K562 (cell line): ENCODE measurements at regions not wholly inside any gene's neighbourhood (a gene's known extent, or its start where the extent isn't known, plus 50 kb on each side); places are given as distances from the start of the nearest gene placed in this dataset.

Source experiments
- BCL6 ChIP-seq: fragments of 250-450 bp; sonication (Bioruptor Pico); IDR thresholded peaks from 2 replicates; pipeline ENCODE4 v1.4.0; 2020
- CCAR2 ChIP-seq: fragments of 200-400 bp; formaldehyde crosslinking; IDR thresholded peaks from 2 replicates; pipeline ENCODE4 v1.6.1; 2017; ENCODE audit warnings: mild to moderate bottlenecking, low read depth, low read length
- CREB5 ChIP-seq: fragments of 250-450 bp; sonication (Bioruptor Pico); IDR thresholded peaks from 2 replicates; pipeline ENCODE4 v1.5.0; 2020; ENCODE audit warnings: mild to moderate bottlenecking
- CXXC5 ChIP-seq: fragments of 250-450 bp; sonication (Bioruptor Pico); IDR thresholded peaks from 2 replicates; pipeline ENCODE4 v1.8.0; 2022; ENCODE audit warnings: inconsistent platforms, mild to moderate bottlenecking, moderate library complexity
- EP400 ChIP-seq: fragments of 450-650 bp; IDR thresholded peaks from 2 replicates; pipeline ENCODE4 v1.6.1; 2017; ENCODE audit warnings: antibody characterized with exemption, mild to moderate bottlenecking, moderate library complexity
- GABPA ChIP-seq: fragments of 200-800 bp; sonication (Bioruptor generic); conservative IDR thresholded peaks from 2 replicates; pipeline ENCODE4 v1.6.1; 2016; ENCODE audit warnings: low read depth, missing genetic modification characterization, missing compliant biosample characterization
- GATAD2B ChIP-seq: fragments of 450-650 bp; IDR thresholded peaks from 2 replicates; pipeline ENCODE4 v1.6.1; 2017; ENCODE audit warnings: mild to moderate bottlenecking, borderline replicate concordance
- KLF13 ChIP-seq: fragments of 450-650 bp; IDR thresholded peaks from 2 replicates; pipeline ENCODE4 v1.6.1; 2016; ENCODE audit warnings: missing genetic modification characterization, low read depth, mild to moderate bottlenecking, missing compliant biosample characterization, moderate library complexity, borderline replicate concordance
- LARP7 ChIP-seq: fragments of 450-650 bp; IDR thresholded peaks from 2 replicates; pipeline ENCODE4 v1.6.1; 2016
- MAX ChIP-seq: sonication (generic); formaldehyde crosslinking; IDR thresholded peaks from 2 replicates; pipeline ENCODE4 v1.9.0; 2022; ENCODE audit warnings: mild to moderate bottlenecking, missing genetic modification reagents
- NKRF ChIP-seq: fragments of 450-650 bp; IDR thresholded peaks from 2 replicates; pipeline ENCODE4 v1.6.1; 2016; ENCODE audit warnings: borderline replicate concordance
- POLR2A ChIP-seq: fragments of 450-650 bp; conservative IDR thresholded peaks from 2 replicates; pipeline ENCODE4 v1.6.1; 2016
- POLR2AphosphoS5 ChIP-seq: IDR thresholded peaks from 2 replicates; pipeline ENCODE4 v1.6.1; 2011; ENCODE audit warnings: mild to moderate bottlenecking, low read depth, low read length, moderate library complexity; ENCODE audit not compliant: control insufficient read depth, insufficient read depth
- RBM15 ChIP-seq: fragments of 200-400 bp; formaldehyde crosslinking; IDR thresholded peaks from 2 replicates; pipeline ENCODE4 v1.6.1; 2018; ENCODE audit warnings: mild to moderate bottlenecking, low read length, moderate library complexity; ENCODE audit not compliant: insufficient read depth
- SIN3A ChIP-seq, 2 experiments: fragments of 150-350 bp in 1 of 2; IDR thresholded peaks; 2 replicates each; pipeline ENCODE4 v1.6.1; 2011 to 2016; ENCODE audit warnings: borderline replicate concordance in 2 of 2, low read depth in 2 of 2, low read length in 2 of 2, mild to moderate bottlenecking in 2 of 2, moderate library complexity in 2 of 2; ENCODE audit not compliant: control insufficient read depth in 1 of 2
- SMARCA5 ChIP-seq: fragments of 450-650 bp; IDR thresholded peaks from 2 replicates; pipeline ENCODE4 v1.6.1; 2016
- ZBTB33 ChIP-seq: sonication (generic); formaldehyde crosslinking; IDR thresholded peaks from 2 replicates; pipeline ENCODE4 v1.8.1; 2023; ENCODE audit warnings: mild to moderate bottlenecking, missing genetic modification reagents
- ZNF12 ChIP-seq: sonication (generic); formaldehyde crosslinking; IDR thresholded peaks from 2 replicates; pipeline ENCODE4 v1.4.0; 2020; ENCODE audit warnings: mild to moderate bottlenecking, missing genetic modification reagents
- ZNF134 ChIP-seq: fragments of 250-450 bp; sonication (Bioruptor Pico); conservative IDR thresholded peaks from 2 replicates; pipeline ENCODE4 v1.4.0; 2020
- ZNF76 ChIP-seq: fragments of 250-450 bp; sonication (Bioruptor Pico); IDR thresholded peaks from 2 replicates; pipeline ENCODE4 v1.4.0; 2020; ENCODE audit warnings: mild to moderate bottlenecking, moderate library complexity, borderline replicate concordance

GRCh38 chr2:61694312-61695274, 156.4 kb upstream of the XPO1 start (continued):
- TF ChIP-seq MAX (peak; percentile 79), NKRF (0 out of 2 replicates have a peak, but pooled peaks have one; percentile 33), SIN3A (IDR thresholded peaks at IDR 0.05; ENCODE audit: borderline replicate concordance in 2 of 2, control insufficient read depth in 1 of 2, low read depth in 2 of 2, low read length in 2 of 2) (peak in 1 of 2 experiments; percentile 62; a peak in 2 of 4 replicates), POLR2A (peak; percentile 88), KLF13 (0 out of 2 replicates have a peak, but pooled peaks have one; percentile 26), BCL6 (CRISPR knock-in tag) (no peak), ZNF12 (0 out of 2 replicates have a peak, but pooled peaks have one; percentile 13), GATAD2B (peak; percentile 90; the same call in 1 of the 2 replicates), EP400 (peak; percentile 84), POLR2AphosphoS5 (peak; percentile 71), RBM15 (no peak), ZNF134 (0 out of 2 replicates have a peak, but pooled peaks have one; percentile 14), ZNF76 (0 out of 2 replicates have a peak, but pooled peaks have one; percentile 44), CXXC5 (CRISPR knock-in tag) (peak; percentile 47), ZBTB33 (CRISPR knock-in tag) (peak; percentile 67; the same call in 1 of the 2 replicates), LARP7 (peak; percentile 51; the same call in 1 of the 2 replicates), CCAR2 (no peak), CREB5 (CRISPR knock-in tag) (no peak), GABPA (tag) (peak; percentile 76), SMARCA5 (peak; percentile 61; the same call in 1 of the 2 replicates)
